Fibroblast of pulmonary artery (primary cell): ENCODE measurements at regions not wholly inside any gene's neighbourhood (a gene's known extent, or its start where the extent isn't known, plus 50 kb on each side); places are given as distances from the start of the nearest gene placed in this dataset.

Source experiments
- DNase-seq: peaks from one replicate; pipeline ENCODE4 v3.0.0-alpha.2; 2010; ENCODE audit warnings: low read depth
- H3K4me3 ChIP-seq: replicated peaks from 2 replicates; pipeline ENCODE4 v1.5.1; 2011; ENCODE audit warnings: low read depth, mild to moderate bottlenecking, control low read depth, low read length, moderate library complexity
- TF ChIP-seq, protein P1 (sequence below): IDR thresholded peaks from 2 replicates; pipeline ENCODE4 v1.5.1; 2011; ENCODE audit warnings: mild to moderate bottlenecking, control low read depth, low read length, inconsistent platforms; ENCODE audit errors: missing control alignments

DNA sequence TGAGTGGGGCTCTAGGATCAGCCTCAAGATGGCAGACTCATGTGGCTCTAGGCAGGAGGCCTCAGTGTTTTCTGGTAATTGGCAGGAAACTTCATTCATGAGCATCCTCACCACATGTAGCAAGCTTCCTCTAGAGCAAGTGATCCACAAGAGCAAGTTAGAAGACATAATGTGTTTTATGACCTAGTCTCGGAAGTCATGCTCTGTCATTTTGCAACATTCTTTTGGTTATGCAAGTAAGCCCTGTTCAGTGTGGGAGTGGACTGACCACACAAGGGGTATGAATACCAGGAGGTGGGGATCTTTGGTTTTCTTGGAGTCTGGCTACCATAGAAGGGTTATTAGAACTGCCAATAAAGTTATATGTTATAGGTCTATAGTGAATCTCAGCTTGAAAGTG, 66.8 kb upstream of the STK39 start:
- DNase-seq: no peak
- no peak overlapping the region for H3K4me3 ChIP-seq
- TF ChIP-seq, protein P1, sequence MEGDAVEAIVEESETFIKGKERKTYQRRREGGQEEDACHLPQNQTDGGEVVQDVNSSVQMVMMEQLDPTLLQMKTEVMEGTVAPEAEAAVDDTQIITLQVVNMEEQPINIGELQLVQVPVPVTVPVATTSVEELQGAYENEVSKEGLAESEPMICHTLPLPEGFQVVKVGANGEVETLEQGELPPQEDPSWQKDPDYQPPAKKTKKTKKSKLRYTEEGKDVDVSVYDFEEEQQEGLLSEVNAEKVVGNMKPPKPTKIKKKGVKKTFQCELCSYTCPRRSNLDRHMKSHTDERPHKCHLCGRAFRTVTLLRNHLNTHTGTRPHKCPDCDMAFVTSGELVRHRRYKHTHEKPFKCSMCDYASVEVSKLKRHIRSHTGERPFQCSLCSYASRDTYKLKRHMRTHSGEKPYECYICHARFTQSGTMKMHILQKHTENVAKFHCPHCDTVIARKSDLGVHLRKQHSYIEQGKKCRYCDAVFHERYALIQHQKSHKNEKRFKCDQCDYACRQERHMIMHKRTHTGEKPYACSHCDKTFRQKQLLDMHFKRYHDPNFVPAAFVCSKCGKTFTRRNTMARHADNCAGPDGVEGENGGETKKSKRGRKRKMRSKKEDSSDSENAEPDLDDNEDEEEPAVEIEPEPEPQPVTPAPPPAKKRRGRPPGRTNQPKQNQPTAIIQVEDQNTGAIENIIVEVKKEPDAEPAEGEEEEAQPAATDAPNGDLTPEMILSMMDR: no peak

DNA sequence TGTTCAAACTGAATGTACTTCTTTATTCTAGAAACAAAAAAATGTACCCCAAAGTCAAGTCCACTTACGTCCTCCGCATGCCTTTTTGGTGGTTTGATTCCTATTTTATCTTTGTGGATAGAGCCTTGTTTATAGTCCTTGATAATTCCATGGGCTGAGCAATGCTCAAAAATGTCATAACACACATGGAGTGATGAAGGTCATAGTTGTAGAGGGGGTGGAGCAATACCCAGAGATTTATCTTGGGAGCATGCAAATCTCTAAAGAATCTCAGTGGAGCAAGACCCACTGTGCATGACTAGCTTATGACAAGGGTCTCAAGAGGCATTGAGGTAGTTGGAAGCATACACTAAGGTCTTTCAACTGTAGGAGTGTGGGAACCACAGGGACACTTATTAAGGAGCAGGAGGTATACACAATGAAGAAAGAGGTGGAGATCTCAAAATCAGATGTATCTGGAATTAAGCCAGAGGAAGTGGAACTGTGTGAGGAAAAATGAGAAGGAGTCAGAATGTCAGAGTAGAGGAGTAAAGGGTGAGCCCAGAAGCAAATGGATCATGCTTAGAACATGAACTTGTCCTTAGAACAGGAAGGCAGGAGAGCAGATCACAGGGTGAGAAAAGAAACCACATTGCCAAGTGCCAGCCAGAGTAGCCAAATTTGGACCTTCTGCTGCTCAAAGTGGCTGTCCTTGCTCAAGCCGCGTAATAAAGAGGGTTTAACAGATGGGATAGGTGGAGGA, 68.1 kb upstream of the STK39 start:
- H3K4me3 ChIP-seq: no peak overlapping the region
- TF ChIP-seq, protein P1: no peak
- DNase-seq: no peak

DNA sequence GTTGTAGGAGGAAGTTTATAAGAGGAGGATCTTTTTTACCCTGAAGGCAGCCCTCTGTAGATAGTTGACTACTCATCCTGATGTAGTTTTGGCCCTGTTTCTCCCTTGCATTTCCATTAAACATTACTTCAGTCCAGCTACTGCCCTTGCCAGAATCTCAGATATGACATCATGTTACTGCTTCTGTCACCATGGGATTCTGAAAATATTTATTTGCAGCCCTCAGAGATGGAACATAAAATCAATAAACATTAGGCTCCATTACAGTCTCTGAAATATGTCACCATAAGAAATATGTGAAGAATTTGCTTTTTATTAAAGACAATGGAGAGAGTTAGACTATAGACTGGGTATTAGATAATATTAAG, 68.7 kb upstream of the STK39 start:
- H3K4me3 ChIP-seq: no peak overlapping the region
- TF ChIP-seq, protein P1: no peak
- peak; percentile 24 for DNase-seq

DNA sequence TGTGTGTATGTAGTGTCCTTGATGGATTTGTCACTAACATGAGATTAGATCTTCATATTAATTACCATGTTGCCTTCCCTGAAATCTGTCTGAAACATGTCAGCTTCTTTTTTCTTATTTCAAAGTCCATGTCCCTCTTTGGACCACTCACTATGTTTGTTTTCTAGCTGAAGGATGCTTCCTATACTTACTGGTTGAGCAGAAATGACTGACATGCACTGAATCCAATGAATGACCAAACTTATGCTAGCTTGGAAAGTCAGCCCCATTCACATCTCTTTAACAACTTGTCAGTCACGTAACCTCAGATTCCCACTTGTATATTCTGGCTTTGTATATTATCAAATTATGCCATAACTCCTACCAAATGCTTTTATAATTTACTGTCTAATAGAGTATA, 69.9 kb upstream of the STK39 start:
- no peak for DNase-seq
- no peak overlapping the region for H3K4me3 ChIP-seq

DNA sequence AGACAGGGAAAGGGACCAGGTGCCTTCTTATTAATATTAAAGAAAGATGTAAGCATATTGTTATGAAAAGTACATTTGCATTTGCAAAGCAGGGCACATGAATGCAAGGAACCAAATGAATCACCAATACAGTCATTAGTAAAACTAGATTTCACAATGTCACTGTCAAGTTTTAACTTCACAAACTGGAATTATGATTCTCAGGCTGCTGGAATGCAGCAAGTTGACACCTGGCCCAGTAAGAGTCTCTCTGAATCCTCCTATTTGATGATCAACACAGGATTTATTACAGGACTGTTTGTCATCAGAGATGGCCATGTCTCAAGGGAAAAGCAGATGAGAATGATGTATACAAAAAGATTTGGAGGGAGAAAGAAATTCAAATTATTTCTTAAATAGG, 72.9 kb upstream of the STK39 start:
- H3K4me3 ChIP-seq: no peak overlapping the region
- DNase-seq: no peak
- TF ChIP-seq, protein P1: no peak

More for the DNA sequence above, 69.9 kb upstream of the STK39 start:
- TF ChIP-seq, protein P1: no peak

DNA sequence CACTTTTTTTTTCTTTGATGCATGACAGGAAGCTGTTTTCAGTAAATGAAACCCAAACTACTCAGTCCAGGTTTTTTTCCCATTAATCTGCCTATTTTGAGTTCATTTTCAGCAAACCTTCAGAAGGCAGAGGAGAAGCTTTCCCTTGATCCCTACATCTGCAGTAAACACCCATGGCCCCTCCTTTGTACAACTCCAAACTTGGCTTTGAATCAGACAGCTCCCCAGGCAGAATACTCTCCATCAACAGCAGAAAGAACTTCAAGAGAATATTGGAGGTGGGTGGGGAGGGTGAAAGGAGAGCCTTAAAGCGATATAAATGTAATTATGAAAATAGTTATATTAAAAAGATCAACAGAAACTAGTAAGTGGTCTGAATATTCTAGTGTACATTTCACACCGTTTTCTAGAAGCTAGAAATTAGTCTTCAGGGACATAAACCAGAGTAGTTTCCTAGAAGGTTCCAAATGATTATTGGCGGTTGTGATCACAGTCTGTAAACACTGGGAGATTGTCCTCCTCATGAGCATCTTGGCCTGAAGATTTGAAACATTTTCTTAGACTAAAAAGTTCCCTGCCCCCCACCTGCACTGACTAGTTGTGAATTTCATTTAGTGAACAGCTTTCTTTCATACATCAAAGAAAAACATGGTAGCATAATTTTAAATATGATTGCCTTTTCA, 75.1 kb upstream of the STK39 start:
- no peak for DNase-seq
- TF ChIP-seq, protein P1: no peak

DNA sequence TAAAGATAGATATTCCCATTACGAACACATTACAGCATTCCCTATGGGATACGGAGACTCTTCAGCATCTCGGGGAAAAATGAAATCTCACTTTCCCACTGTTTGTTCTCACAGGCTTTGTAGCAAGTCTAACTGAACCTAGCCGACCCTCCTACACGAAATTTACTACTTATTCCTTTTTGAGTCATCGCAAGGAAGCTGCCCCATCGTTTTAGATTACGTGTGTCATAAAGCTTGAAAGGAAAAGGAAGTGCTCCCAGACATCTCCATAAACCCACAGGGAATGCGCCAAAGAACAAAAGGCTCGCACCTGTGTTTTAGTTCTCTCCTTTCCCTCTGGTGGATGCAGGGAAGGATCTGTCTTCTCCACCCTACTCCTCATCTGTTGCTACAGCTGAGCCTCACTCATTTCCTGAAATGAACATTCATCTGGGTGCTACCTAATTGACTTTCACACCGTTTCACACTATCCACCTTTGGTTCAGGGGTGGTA, 76.2 kb upstream of the STK39 start:
- no peak for DNase-seq
- no peak overlapping the region for H3K4me3 ChIP-seq
- TF ChIP-seq, protein P1: no peak

More for the DNA sequence above, 75.1 kb upstream of the STK39 start:
- H3K4me3 ChIP-seq: no peak overlapping the region
